Fibroblast of the aortic adventitia (primary cell): ENCODE measurements at regions not wholly inside any gene's neighbourhood (a gene's known extent, or its start where the extent isn't known, plus 50 kb on each side); places are given as distances from the start of the nearest gene placed in this dataset.

Experiments used
- DNase-seq: peaks from one replicate; pipeline ENCODE4 v3.0.0-alpha.2; 2010; ENCODE audit warnings: low read depth
- H3K4me3 ChIP-seq: 2 replicates; pipeline ENCODE4 v1.5.1; 2011; ENCODE audit warnings: low read depth, mild to moderate bottlenecking, control low read depth, low read length, moderate library complexity
- TF ChIP-seq, protein P1 (sequence below): IDR thresholded peaks from 2 replicates; pipeline ENCODE4 v1.5.1; 2011; ENCODE audit warnings: mild to moderate bottlenecking, low read length, control low read depth, inconsistent platforms; ENCODE audit not compliant: insufficient read depth

DNA sequence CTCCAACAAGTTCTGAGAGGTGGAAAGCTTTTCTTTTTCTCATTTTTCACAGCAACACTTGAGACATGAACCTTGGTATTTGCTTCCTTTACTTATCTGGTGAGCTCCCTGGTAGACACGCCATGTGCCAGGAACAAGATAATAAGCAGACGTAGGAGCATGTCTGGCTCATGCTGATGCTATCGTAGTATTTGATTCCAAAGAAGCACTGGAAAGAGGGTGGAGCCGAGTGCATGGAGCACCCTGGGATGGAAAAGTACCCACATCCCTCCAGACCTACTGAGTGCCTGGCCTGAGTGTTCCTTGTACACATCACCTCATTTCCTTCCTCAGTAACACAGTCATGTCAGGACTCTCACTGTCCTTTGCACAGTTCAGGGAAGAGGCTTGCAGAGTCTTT, 231.0 kb downstream of the CBLN1 start:
- TF ChIP-seq, protein P1, sequence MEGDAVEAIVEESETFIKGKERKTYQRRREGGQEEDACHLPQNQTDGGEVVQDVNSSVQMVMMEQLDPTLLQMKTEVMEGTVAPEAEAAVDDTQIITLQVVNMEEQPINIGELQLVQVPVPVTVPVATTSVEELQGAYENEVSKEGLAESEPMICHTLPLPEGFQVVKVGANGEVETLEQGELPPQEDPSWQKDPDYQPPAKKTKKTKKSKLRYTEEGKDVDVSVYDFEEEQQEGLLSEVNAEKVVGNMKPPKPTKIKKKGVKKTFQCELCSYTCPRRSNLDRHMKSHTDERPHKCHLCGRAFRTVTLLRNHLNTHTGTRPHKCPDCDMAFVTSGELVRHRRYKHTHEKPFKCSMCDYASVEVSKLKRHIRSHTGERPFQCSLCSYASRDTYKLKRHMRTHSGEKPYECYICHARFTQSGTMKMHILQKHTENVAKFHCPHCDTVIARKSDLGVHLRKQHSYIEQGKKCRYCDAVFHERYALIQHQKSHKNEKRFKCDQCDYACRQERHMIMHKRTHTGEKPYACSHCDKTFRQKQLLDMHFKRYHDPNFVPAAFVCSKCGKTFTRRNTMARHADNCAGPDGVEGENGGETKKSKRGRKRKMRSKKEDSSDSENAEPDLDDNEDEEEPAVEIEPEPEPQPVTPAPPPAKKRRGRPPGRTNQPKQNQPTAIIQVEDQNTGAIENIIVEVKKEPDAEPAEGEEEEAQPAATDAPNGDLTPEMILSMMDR = no peak
- H3K4me3 ChIP-seq = no peak overlapping the region
- peak; percentile 77 for DNase-seq

DNA sequence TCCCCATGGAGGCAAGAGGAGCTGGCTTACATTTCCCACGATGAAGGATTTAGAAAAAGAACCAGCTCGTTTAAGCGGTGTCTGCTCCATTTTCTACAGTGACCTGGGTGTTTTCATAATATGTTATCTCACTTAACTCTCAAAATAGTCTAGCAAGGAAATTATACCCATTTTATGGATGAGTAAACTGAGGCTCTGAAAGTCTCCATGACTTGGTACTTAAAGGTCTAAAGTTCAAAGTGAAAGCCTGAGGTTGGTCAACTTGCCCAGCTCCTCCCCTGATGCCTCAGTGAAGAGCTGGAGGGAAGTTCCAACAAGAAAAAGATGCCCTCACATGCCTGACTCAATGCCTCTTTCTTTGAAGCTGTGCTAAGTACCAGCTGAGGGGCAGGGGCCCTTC, 232.0 kb downstream of the CBLN1 start:
- no peak for DNase-seq
- TF ChIP-seq, protein P1 = no peak
- no peak overlapping the region for H3K4me3 ChIP-seq

DNA sequence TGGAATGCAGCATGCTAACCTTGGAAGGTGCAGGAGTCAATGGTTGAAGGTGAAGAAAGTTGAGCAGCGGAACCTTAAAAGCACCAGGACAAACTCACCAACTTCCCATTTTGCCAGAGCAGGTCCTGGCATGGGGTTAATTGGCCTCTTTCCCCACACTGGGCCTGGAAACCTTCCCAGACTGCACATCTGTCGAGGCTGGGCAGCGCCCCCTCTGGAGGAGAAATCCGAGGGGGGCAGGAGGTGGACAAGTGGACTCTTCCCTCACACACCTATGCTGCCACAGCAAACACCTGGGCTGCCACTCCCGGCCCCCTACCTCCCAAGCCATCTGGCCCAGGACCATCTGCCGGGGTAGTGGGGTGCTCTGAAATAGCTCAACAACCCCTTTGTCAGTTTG, 232.4 kb downstream of the CBLN1 start:
- peak; percentile 14 for DNase-seq
- TF ChIP-seq, protein P1 = no peak
- no peak overlapping the region for H3K4me3 ChIP-seq

DNA sequence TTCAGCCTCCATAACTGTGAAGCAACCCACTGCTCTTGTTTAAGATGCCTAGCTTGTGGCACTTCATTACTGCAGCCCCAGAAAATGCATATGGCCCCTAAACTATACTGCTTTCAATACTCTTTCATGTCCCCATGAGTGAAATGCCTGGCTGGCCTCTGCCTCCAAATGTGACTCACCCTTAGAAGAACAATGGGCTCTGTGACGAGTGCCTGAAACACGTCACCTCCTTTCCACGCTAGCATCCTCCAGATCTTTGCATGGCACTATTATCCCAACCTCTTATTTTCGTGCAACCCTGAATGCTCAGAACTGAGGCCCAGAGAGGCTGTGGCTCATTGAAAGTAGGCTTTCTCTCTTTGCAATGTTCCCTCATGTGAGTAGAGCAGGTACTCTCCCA, 233.1 kb downstream of the CBLN1 start:
- peak; percentile 83 for DNase-seq
- no peak overlapping the region for H3K4me3 ChIP-seq
- TF ChIP-seq, protein P1 = no peak

DNA sequence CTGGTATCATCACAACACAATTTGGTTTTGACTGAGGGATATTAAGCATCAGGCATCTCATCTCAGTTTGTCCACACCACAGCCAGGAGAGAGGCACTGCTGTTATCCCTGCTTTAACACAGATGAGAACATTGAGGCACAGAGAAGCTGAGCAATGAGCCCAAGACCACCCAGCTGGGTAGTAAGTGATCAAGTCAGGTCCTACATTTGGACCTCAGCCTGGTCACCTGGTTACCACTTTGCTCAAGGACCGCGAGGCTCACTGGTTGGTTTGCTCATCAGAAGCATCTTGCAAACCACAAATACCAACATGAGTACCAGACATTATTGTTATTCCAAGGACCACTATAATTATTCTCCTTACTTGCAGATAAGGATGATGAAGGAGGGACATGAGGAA, 245.5 kb downstream of the CBLN1 start:
- H3K4me3 ChIP-seq = no peak overlapping the region
- TF ChIP-seq, protein P1 = no peak
- no peak for DNase-seq

DNA sequence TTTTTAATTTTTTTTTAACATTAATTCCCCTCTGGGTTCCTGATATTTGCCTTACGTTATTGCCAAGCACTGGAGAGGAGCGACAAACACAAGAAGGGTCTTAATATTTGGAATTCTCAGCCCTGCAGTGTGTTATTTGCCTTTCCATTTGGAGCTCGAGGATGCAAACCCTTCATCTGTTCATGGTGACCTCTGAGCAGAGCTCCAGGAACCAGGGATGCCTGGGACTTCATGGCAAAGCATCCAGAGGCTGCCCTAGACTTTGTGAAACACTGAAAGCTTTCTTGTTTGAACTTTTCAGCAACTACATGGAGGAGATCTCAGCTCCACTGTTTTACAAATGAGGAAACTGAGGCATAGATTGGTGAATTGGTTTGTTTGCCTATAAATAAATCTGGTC, 254.2 kb downstream of the CBLN1 start:
- DNase-seq = no peak
- TF ChIP-seq, protein P1 = no peak
- H3K4me3 ChIP-seq = no peak overlapping the region

DNA sequence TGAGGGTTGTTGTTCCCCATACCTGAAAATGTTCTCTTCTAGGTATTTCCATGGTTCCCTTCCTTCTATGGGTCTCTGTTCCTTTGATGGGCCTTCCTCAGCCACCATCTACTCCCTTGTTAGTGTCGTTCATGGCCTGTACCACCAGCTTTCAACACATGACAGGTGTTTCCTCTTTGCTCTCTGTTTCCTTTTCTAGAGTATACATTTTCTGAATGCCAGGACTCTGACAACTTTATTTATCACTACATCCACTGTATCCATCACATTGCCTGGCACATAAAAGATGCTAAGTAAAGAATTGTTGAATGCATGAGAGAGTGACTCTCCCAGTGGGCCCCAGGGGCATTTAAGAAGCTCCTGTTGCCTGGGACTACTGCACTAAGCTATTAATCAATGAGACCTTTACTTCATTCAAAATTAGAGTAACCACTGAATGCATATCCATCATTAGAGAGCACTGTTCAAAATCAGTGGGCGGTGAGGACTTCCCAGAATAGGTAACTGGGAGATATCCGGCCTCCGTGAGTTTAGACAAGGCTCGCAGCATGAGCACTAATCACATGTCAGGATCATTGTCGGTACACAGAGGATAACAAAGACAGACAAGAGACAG, 255.0 kb downstream of the CBLN1 start:
- H3K4me3 ChIP-seq = no peak overlapping the region
- DNase-seq = no peak
- TF ChIP-seq, protein P1 = no peak
